Heart right ventricle (tissue), 16 donors: ENCODE measurements at regions not wholly inside any gene's neighbourhood (a gene's known extent, or its start where the extent isn't known, plus 50 kb on each side); places are given as distances from the start of the nearest gene placed in this dataset.

Source experiments
- ATAC-seq, 8 donors: fragments of 200-7000 bp; cut with Tn5 transposase; one replicate each; pipeline ENCODE4 v1.9.1; 2020; ENCODE audit warnings: mild to moderate bottlenecking in 8 of 8, moderate library complexity in 8 of 8, moderate number of reproducible peaks in 1 of 8
- DNase-seq, 2 donors: peaks; one replicate each; pipeline ENCODE4 v3.0.0-alpha.2; 2020
- H3K27ac ChIP-seq, 10 donors: fragments of 200-600 bp; sonication (generic) in 2 of 10; one replicate each; pipeline versions ENCODE4 v1.5.0 to v1.8.0; 2020 to 2022; ENCODE audit warnings: mild to moderate bottlenecking in 3 of 10
- H3K27me3 ChIP-seq, 7 donors: fragments of 200-600 bp; one replicate each; pipeline ENCODE4 v1.8.0; 2021 to 2022; ENCODE audit warnings: mild to moderate bottlenecking in 2 of 7
- H3K36me3 ChIP-seq, 9 donors: fragments of 200-600 bp; sonication (generic) in 1 of 9; one replicate each; pipeline versions ENCODE4 v1.5.0 to v1.8.0; 2020 to 2022; ENCODE audit warnings: mild to moderate bottlenecking in 2 of 9
- H3K4me1 ChIP-seq, 9 donors: fragments of 200-600 bp; sonication (generic) in 1 of 9; one replicate each; pipeline versions ENCODE4 v1.5.0 to v1.8.0; 2020 to 2022; ENCODE audit warnings: mild to moderate bottlenecking in 4 of 9
- H3K4me3 ChIP-seq, 10 donors: fragments of 200-600 bp; sonication (generic) in 2 of 10; one replicate each; pipeline versions ENCODE4 v1.5.0 to v1.8.0; 2020 to 2022; ENCODE audit warnings: mild to moderate bottlenecking in 7 of 10, moderate library complexity in 2 of 10
- H3K9me3 ChIP-seq, 11 donors: fragments of 200-600 bp in 10 of 11; sonication (generic) in 2 of 11; one replicate each; pipeline versions ENCODE4 v1.5.0 to v1.8.0; 2013 to 2022; ENCODE audit warnings: mild to moderate bottlenecking in 2 of 11, control low read depth in 1 of 11, moderate library complexity in 1 of 11
- CTCF ChIP-seq, 9 donors: fragments of 200-600 bp; sonication (generic) in 2 of 9; IDR thresholded peaks; one replicate each; pipeline versions ENCODE4 v1.5.0 to v1.8.0; 2021 to 2022; ENCODE audit warnings: antibody characterized with exemption in 9 of 9, mild to moderate bottlenecking in 5 of 9, moderate library complexity in 1 of 9
- WGBS, 2 donors: extraction: QIAGEN DNeasy Blood & Tissue Kit; methylation state at CpG; one replicate each; pipeline ENCODE4 v1.1.7; 2013; ENCODE audit warnings: inconsistent platforms in 1 of 2; 5-methylcytosine and 5-hydroxymethylcytosine counted together
- intact Hi-C, 10 donors: fragments of 100-400 bp; cut with DNase I; formaldehyde crosslinking; loops; one replicate each; pipeline versions ENCODE4 v1.11.1 to v1.14.2; 2022
- donor health status: Arrhythmogenic right ventricular cardiomyopathy.
- donor health status: ischemic (EF 13 %, LVEDD 7.1; RV severe dilation, severe dysfunction).
- donor health status: healthy with polysubstance abuse.
- donor health status: DM: no; HTN: yes; CAD: no.
- donor health status: DM: no; HTN: no; CAD: no.
- donor health status: ischemic (EF 25% LVEDD 6.9; RV normal size, moderate dysfunction).
- donor health status: ischemic (EF 25% LVEDD 5.7; RV mildly dilated, moderate dysfunction).
- donor health status: healthy.
- donor health status: DM: yes; HTN: yes; CAD: no.
- donor health status: Ischemic cardiomyopathy.
- donor health status: ischemic (EF 35%, LVEDD 5.7; RV mildly dilated, moderate dysfunction).
- donor health status: nonischemic (EF 11% LVEDD 7.7; RV severe dilation, severe dysfunction).
- donor health status: DM: yes; HTN: yes; CAD: no.
- donor health status: PGD.
- donor health status: ischemic (EF 29% LVEDD 5.4; RV normal size, mild dysfunction).
- donor health status: nonischemic (EF 23%, LVEDD 6.1; RV moderate dilation, normal function).

- peaks cover 0 to 7% (median 0%) of the 10 kb centered on the region in 9 donors for H3K4me1 ChIP-seq
- TF ChIP-seq CTCF (IDR thresholded peaks at IDR 0.05) = no peak
- H3K9me3 ChIP-seq = no peaks in the 10 kb centered on the region
- 67 to 74% methylated on average over 9 of the region's 9 CpGs for WGBS, 2 donors
- ATAC-seq = no peak
- no peaks in the 10 kb centered on the region for H3K27me3 ChIP-seq
- no peak for DNase-seq
- H3K4me3 ChIP-seq = no peak overlapping the region
- H3K27ac ChIP-seq = no peak overlapping the region
- intact Hi-C loops = no loop called here
- H3K36me3 ChIP-seq = no peaks in the 10 kb centered on the region
Observed at GRCh38 chr13:34640179-34640992, 301.7 kb upstream of the NBEA start.

- TF ChIP-seq CTCF (IDR thresholded peaks at IDR 0.05) = no peak
- Histone ChIP-seq H3K4me1 (peaks cover 0 to 7% (median 0%) of the 10 kb centered on the region in 9 donors), H3K9me3 (no peaks in the 10 kb centered on the region), H3K27me3 (no peaks in the 10 kb centered on the region), H3K27ac (no peak overlapping the region), H3K36me3 (no peaks in the 10 kb centered on the region), H3K4me3 (no peak overlapping the region)
- ATAC-seq (peak in 1 of 8 donors; percentile 27), DNase-seq (no peak)
- 79 to 87% methylated on average over 4 of the region's 4 CpGs for WGBS, 2 donors
- intact Hi-C loops = no loop called here
Observed at GRCh38 chr13:34640993-34641330, 301.1 kb upstream of the NBEA start.

- TF ChIP-seq CTCF (IDR thresholded peaks at IDR 0.05) = no peak
- Histone ChIP-seq H3K27me3 (no peaks in the 10 kb centered on the region), H3K4me1 (no peaks in the 10 kb centered on the region), H3K36me3 (no peaks in the 10 kb centered on the region), H3K9me3 (peaks cover 0 to 4% (median 0%) of the 10 kb centered on the region in 11 donors), H3K27ac (no peak overlapping the region), H3K4me3 (no peak overlapping the region)
- ATAC-seq = no peak
- WGBS, 2 donors = 83 to 85% methylated on average over 1 of the region's 1 CpG
- DNase-seq = no peak
- intact Hi-C loops = no loop called here
Observed at GRCh38 chr13:34647379-34648150, 294.5 kb upstream of the NBEA start.

- no peak for DNase-seq
- intact Hi-C loops = no loop called here
- peak in 2 of 8 donors; percentile 21 to 37 for ATAC-seq
- no peaks in the 10 kb centered on the region for H3K36me3 ChIP-seq
- 59 to 63% methylated on average over 1 of the region's 1 CpG for WGBS, 2 donors
- H3K27ac ChIP-seq = peak overlapping the region in 2 of 10 donors; percentile 5 to 12
- H3K4me3 ChIP-seq = no peak overlapping the region
- peaks cover 0 to 4% (median 0%) of the 10 kb centered on the region in 11 donors for H3K9me3 ChIP-seq
- H3K27me3 ChIP-seq = no peaks in the 10 kb centered on the region
- TF ChIP-seq CTCF (IDR thresholded peaks at IDR 0.05) = no peak
- H3K4me1 ChIP-seq = peaks cover 0 to 20% (median 8%) of the 10 kb centered on the region in 9 donors
Observed at GRCh38 chr13:34654203-34654602, 287.9 kb upstream of the NBEA start.
